ENCODE measurements at regions not wholly inside any gene's neighbourhood (a gene's known extent, or its start where the extent isn't known, plus 50 kb on each side); places are given as distances from the start of the nearest gene placed in this dataset.

GRCh38 chr6:1208876-1209275, 103.0 kb upstream of the FOXQ1 start:
- no peak for TF ChIP-seq CTCF (IDR thresholded peaks at IDR 0.05 in 2 of 3, conservative IDR thresholded peaks at IDR 0.05 in 1 of 3; ENCODE audit: borderline replicate concordance in 1 of 3, insufficient read depth in 1 of 3, low read depth in 2 of 3, low read length in 2 of 3)
- no peak for TF ChIP-seq JUND (IDR thresholded peaks at IDR 0.05)
- no peak for TF ChIP-seq POLR2A (IDR thresholded peaks at IDR 0.05; ENCODE audit: borderline replicate concordance, extremely low read depth, insufficient read depth, insufficient read length)
- no peak for TF ChIP-seq POLR2AphosphoS5 (IDR thresholded peaks at IDR 0.05; ENCODE audit: low read depth, low read length)
- no peak for TF ChIP-seq ZNF274 (IDR thresholded peaks at IDR 0.05; ENCODE audit: low read depth, low read length)
- TF ChIP-seq, protein P1, sequence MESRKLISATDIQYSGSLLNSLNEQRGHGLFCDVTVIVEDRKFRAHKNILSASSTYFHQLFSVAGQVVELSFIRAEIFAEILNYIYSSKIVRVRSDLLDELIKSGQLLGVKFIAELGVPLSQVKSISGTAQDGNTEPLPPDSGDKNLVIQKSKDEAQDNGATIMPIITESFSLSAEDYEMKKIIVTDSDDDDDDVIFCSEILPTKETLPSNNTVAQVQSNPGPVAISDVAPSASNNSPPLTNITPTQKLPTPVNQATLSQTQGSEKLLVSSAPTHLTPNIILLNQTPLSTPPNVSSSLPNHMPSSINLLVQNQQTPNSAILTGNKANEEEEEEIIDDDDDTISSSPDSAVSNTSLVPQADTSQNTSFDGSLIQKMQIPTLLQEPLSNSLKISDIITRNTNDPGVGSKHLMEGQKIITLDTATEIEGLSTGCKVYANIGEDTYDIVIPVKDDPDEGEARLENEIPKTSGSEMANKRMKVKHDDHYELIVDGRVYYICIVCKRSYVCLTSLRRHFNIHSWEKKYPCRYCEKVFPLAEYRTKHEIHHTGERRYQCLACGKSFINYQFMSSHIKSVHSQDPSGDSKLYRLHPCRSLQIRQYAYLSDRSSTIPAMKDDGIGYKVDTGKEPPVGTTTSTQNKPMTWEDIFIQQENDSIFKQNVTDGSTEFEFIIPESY (IDR thresholded peaks at IDR 0.05; ENCODE audit: extremely low read depth, insufficient replicate concordance, low read length), result no peak
